Esophagus muscularis mucosa (tissue), 4 donors: ENCODE measurements at regions not wholly inside any gene's neighbourhood (a gene's known extent, or its start where the extent isn't known, plus 50 kb on each side); places are given as distances from the start of the nearest gene placed in this dataset.

Experiments used
- DNase-seq: peaks from one replicate; pipeline ENCODE4 v3.0.0-alpha.2; 2017; ENCODE audit errors: extremely low spot score
- H3K27ac ChIP-seq, 4 donors: fragments of 200-600 bp; sonication (generic); replicated peaks in 1 of 4; 1 replicate in 3 of 4; 2 replicates in 1 of 4; pipeline ENCODE4 v1.5.1; 2016 to 2019; ENCODE audit warnings: mild to moderate bottlenecking in 1 of 4
- H3K27me3 ChIP-seq, 4 donors: fragments of 200-600 bp; sonication (generic); one replicate each; pipeline versions ENCODE4 v1.5.1 to v1.6.0; 2016 to 2019
- H3K36me3 ChIP-seq, 4 donors: fragments of 200-600 bp; sonication (generic); one replicate each; pipeline ENCODE4 v1.5.1; 2016 to 2019
- H3K4me1 ChIP-seq, 4 donors: fragments of 200-600 bp; sonication (generic); one replicate each; pipeline ENCODE4 v1.5.1; 2016 to 2019
- H3K4me3 ChIP-seq, 4 donors: fragments of 200-600 bp; sonication (generic); 1 replicate in 2 of 4; 2 replicates in 2 of 4; pipeline ENCODE4 v1.5.1; 2016 to 2019; ENCODE audit warnings: mild to moderate bottlenecking in 4 of 4, moderate library complexity in 1 of 4
- H3K9me3 ChIP-seq, 4 donors: fragments of 200-600 bp; sonication (generic); 1 replicate in 3 of 4; 2 replicates in 1 of 4; pipeline ENCODE4 v1.5.1; 2016 to 2019
- CTCF ChIP-seq, 3 experiments: fragments of 200-600 bp in 2 of 3; fragments of 450-650 bp in 1 of 3; sonication (generic) in 2 of 3; IDR thresholded peaks; one replicate each; pipeline ENCODE4 v1.5.1; 2017 to 2019; ENCODE audit warnings: antibody characterized with exemption in 3 of 3, mild to moderate bottlenecking in 2 of 3, moderate library complexity in 1 of 3
- EP300 ChIP-seq: sonication (generic); formaldehyde crosslinking; IDR thresholded peaks from one replicate; pipeline ENCODE4 v1.6.1; 2017; ENCODE audit warnings: antibody characterized with exemption
- POLR2A ChIP-seq: fragments of 450-650 bp; IDR thresholded peaks from one replicate; pipeline ENCODE4 v1.6.1; 2017; ENCODE audit warnings: antibody characterized with exemption, moderate library complexity, mild to moderate bottlenecking, low read depth
- POLR2AphosphoS5 ChIP-seq, 2 donors: sonication (generic); formaldehyde crosslinking; IDR thresholded peaks; one replicate each; pipeline ENCODE4 v1.6.1; 2017; ENCODE audit warnings: antibody characterized with exemption in 2 of 2
- WGBS: methylation state at CpG from one replicate; pipeline ENCODE4 v1.1.5; 2018; 5-methylcytosine and 5-hydroxymethylcytosine counted together
- intact Hi-C: fragments of 100-400 bp; cut with DNase I; formaldehyde crosslinking; loops from one replicate; pipeline ENCODE4 v1.15.1; 2023

GRCh38 chrX:39922926-39923325 lies 174.8 kb downstream of the BCOR start:
- WGBS = 88% methylated on average over 3 of the region's 8 CpGs
- intact Hi-C loops = no loop called here

GRCh38 chrX:39927380-39927779 lies 170.4 kb downstream of the BCOR start:
- intact Hi-C loops = no loop called here
- H3K27ac ChIP-seq = no peak overlapping the region
- TF ChIP-seq POLR2A (no peak), CTCF (IDR thresholded peaks at IDR 0.05) (no peak), EP300 (no peak), POLR2AphosphoS5 (IDR thresholded peaks at IDR 0.05) (no peak)

More at GRCh38 chrX:39922926-39923325, 174.8 kb downstream of the BCOR start:
- Histone ChIP-seq H3K27ac (no peak overlapping the region), H3K4me1 (peaks cover 0 to 3% (median 0%) of the 10 kb centered on the region in 4 donors), H3K4me3 (no peak overlapping the region), H3K27me3 (peaks cover 0 to 4% (median 0%) of the 10 kb centered on the region in 4 donors), H3K9me3 (no peaks in the 10 kb centered on the region), H3K36me3 (no peaks in the 10 kb centered on the region)
- no peak for DNase-seq
- TF ChIP-seq CTCF (IDR thresholded peaks at IDR 0.05) (no peak), POLR2AphosphoS5 (IDR thresholded peaks at IDR 0.05) (no peak), EP300 (no peak), POLR2A (no peak)

GRCh38 chrX:39928704-39929378 lies 168.9 kb downstream of the BCOR start:
- intact Hi-C loops = no loop called here
- 71% methylated on average over 8 of the region's 8 CpGs for WGBS
- no peaks in the 10 kb centered on the region for H3K36me3 ChIP-seq

More at GRCh38 chrX:39927380-39927779, 170.4 kb downstream of the BCOR start:
- H3K27me3 ChIP-seq = no peaks in the 10 kb centered on the region
- 84% methylated on average over 4 of the region's 4 CpGs for WGBS
- no peaks in the 10 kb centered on the region for H3K36me3 ChIP-seq
- H3K4me1 ChIP-seq = peaks cover 0 to 7% (median 2%) of the 10 kb centered on the region in 4 donors
- H3K9me3 ChIP-seq = no peaks in the 10 kb centered on the region
- no peak overlapping the region for H3K4me3 ChIP-seq
- DNase-seq = no peak

GRCh38 chrX:39929379-39930025 lies 168.3 kb downstream of the BCOR start:
- TF ChIP-seq CTCF (IDR thresholded peaks at IDR 0.05) = no peak
- no peak for TF ChIP-seq POLR2AphosphoS5 (IDR thresholded peaks at IDR 0.05)
- no peak for TF ChIP-seq EP300
- TF ChIP-seq POLR2A = no peak
- WGBS = 79% methylated on average over 13 of the region's 13 CpGs
- intact Hi-C loops = no loop called here
- DNase-seq = no peak
- H3K9me3 ChIP-seq = no peaks in the 10 kb centered on the region
- H3K36me3 ChIP-seq = no peaks in the 10 kb centered on the region
- no peak overlapping the region for H3K4me3 ChIP-seq
- H3K27me3 ChIP-seq = no peaks in the 10 kb centered on the region
- peaks cover 0 to 7% (median 2%) of the 10 kb centered on the region in 4 donors for H3K4me1 ChIP-seq
- no peak overlapping the region for H3K27ac ChIP-seq

More at GRCh38 chrX:39928704-39929378, 168.9 kb downstream of the BCOR start:
- TF ChIP-seq CTCF (IDR thresholded peaks at IDR 0.05) = no peak
- no peak for TF ChIP-seq POLR2AphosphoS5 (IDR thresholded peaks at IDR 0.05)
- H3K9me3 ChIP-seq = no peaks in the 10 kb centered on the region
- no peak for DNase-seq
- peaks cover 0 to 7% (median 2%) of the 10 kb centered on the region in 4 donors for H3K4me1 ChIP-seq
- no peaks in the 10 kb centered on the region for H3K27me3 ChIP-seq
- no peak overlapping the region for H3K27ac ChIP-seq
- H3K4me3 ChIP-seq = no peak overlapping the region
